Astrocyte (in vitro differentiated cells and primary cell): ENCODE measurements at regions not wholly inside any gene's neighbourhood (a gene's known extent, or its start where the extent isn't known, plus 50 kb on each side); places are given as distances from the start of the nearest gene placed in this dataset.

Experiments used
- CTCF ChIP-seq: IDR thresholded peaks from 2 replicates; pipeline ENCODE4 v1.5.1; 2011; ENCODE audit warnings: low read depth, mild to moderate bottlenecking, inconsistent platforms, low read length, moderate library complexity; ENCODE audit not compliant: insufficient read depth
- EZH2 ChIP-seq: IDR thresholded peaks from 2 replicates; pipeline ENCODE4 v1.6.1; 2012; ENCODE audit warnings: mild to moderate bottlenecking, low read length, inconsistent platforms; ENCODE audit not compliant: insufficient read depth

- no peak for TF ChIP-seq CTCF
- TF ChIP-seq EZH2 = no peak
These were observed 263.2 kb upstream of the HS6ST1 start for GRCh38 chr2:128581849-128582244.
